AG09319 (cell line): ENCODE measurements at regions not wholly inside any gene's neighbourhood (a gene's known extent, or its start where the extent isn't known, plus 50 kb on each side); places are given as distances from the start of the nearest gene placed in this dataset.

ENCODE experiments used
- DNase-seq: peaks from one replicate; pipeline ENCODE4 v3.0.0-alpha.2; 2010; ENCODE audit warnings: low read depth; ENCODE audit errors: extremely low read depth
- TF ChIP-seq, protein P1 (sequence below): IDR thresholded peaks from 2 replicates; pipeline ENCODE4 v1.5.1; 2011; ENCODE audit warnings: low read depth, mild to moderate bottlenecking, inconsistent platforms, low read length, moderate library complexity

DNA sequence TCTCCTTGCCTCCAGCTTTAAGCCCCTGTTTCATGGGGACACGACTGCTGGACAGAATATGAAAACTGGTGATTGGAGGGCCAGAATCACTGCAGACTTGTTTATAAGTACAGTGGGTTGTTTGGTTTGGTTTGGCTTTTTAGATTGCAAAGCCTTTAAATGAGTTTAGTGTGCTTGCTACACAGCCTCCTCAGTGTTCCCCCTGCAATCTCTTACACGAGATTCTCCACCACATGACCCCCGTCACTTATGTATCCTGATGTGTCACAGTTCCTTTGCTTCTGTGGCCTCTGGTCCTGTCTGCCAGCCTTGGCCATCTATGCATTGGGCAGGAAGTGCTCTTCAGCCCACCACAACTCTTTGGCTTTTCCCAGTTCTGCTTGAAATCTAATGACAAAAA is 103.7 kb upstream of the ANKRD1 start:
- TF ChIP-seq, protein P1, sequence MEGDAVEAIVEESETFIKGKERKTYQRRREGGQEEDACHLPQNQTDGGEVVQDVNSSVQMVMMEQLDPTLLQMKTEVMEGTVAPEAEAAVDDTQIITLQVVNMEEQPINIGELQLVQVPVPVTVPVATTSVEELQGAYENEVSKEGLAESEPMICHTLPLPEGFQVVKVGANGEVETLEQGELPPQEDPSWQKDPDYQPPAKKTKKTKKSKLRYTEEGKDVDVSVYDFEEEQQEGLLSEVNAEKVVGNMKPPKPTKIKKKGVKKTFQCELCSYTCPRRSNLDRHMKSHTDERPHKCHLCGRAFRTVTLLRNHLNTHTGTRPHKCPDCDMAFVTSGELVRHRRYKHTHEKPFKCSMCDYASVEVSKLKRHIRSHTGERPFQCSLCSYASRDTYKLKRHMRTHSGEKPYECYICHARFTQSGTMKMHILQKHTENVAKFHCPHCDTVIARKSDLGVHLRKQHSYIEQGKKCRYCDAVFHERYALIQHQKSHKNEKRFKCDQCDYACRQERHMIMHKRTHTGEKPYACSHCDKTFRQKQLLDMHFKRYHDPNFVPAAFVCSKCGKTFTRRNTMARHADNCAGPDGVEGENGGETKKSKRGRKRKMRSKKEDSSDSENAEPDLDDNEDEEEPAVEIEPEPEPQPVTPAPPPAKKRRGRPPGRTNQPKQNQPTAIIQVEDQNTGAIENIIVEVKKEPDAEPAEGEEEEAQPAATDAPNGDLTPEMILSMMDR: no peak
- DNase-seq: no peak

GRCh38 chr10:91032611-91033206 is 111.8 kb upstream of the ANKRD1 start:
- TF ChIP-seq, protein P1: no peak
- DNase-seq: no peak

- TF ChIP-seq, protein P1: no peak
- no peak for DNase-seq
Observed at GRCh38 chr10:91033324-91033950, 112.5 kb upstream of the ANKRD1 start.

GRCh38 chr10:91034042-91034441 is 113.2 kb upstream of the ANKRD1 start:
- TF ChIP-seq, protein P1: no peak
- DNase-seq: no peak

DNA sequence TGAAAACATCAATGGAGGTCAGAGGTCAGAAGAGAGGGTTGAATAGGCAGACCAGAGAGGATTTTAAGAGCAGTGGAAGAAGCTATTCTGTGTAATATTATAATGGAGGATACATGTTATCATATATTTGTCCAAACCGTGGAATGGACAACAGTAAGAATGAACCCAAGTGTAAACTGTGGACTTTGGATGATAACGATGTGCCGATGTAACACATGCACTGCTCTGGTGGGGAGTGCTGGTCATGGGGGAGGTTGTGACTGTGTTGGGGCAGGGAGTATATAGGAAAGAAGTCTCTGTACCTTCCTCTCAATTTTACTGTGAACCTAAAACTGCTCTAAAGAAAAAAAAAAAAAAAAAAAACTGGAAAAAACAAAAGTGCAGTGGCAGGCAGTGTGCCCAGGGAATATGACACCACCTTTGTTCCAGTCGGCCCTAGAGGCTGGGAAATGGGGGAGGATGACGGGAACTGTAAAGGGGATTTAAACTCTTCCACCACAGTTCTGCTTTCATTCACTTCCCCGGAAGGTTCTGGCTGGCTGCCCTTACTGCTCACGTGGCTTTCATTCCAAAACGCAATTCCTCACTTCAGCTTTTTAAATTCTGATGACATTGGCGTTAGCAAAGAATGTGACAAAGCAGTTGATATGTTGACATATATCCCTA is 113.7 kb upstream of the ANKRD1 start:
- TF ChIP-seq, protein P1: no peak
- peak; percentile 18 for DNase-seq

GRCh38 chr10:91035650-91036292 is 114.9 kb upstream of the ANKRD1 start:
- DNase-seq: no peak
- TF ChIP-seq, protein P1: no peak

DNA sequence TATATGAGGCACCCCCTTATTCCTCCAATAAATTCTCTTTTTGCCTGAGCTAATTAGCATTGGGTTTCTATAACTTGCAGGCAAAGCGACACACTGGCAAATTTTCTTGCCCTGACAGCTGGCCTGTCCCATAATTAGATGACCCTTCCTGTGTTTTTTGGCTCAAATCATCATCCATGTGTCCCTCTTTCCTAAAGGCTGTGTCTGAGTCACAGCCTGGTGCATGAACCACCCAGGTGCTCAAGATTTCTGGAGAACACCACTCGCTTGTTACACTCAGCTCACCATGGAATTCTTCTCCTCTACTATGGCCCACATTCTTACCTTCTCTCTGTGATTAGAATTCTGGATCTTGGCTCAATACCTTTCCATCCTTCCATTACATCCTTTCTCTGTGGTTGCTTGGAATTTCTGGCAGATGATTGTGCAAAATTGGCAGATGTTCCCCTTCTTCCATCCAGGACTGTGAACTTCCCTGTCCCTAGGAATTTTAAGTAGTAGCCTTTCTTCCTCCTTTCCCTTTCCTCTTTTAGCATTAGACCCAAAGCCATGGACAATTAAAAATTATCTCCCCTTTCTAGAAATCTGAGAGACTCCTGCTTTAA is 116.0 kb upstream of the ANKRD1 start:
- no peak for DNase-seq
- TF ChIP-seq, protein P1: no peak
